Stomach (tissue), 4 donors: ENCODE measurements at regions not wholly inside any gene's neighbourhood (a gene's known extent, or its start where the extent isn't known, plus 50 kb on each side); places are given as distances from the start of the nearest gene placed in this dataset.

Experiments
- CTCF ChIP-seq, 7 experiments: fragments of 450-650 bp in 4 of 7; fragments of 200-600 bp in 3 of 7; sonication (generic) in 3 of 7; IDR thresholded peaks; one replicate each; pipeline ENCODE4 v1.5.1; 2016 to 2019; ENCODE audit warnings: antibody characterized with exemption in 7 of 7, control low read depth in 2 of 7, mild to moderate bottlenecking in 1 of 7
- POLR2A ChIP-seq, 4 donors: fragments of 450-650 bp; IDR thresholded peaks; one replicate each; pipeline ENCODE4 v1.6.1; 2016; ENCODE audit warnings: antibody characterized with exemption in 4 of 4, control low read depth in 2 of 4, mild to moderate bottlenecking in 1 of 4, moderate library complexity in 1 of 4
- POLR2AphosphoS5 ChIP-seq, 3 donors: sonication (generic); formaldehyde crosslinking; IDR thresholded peaks; one replicate each; pipeline ENCODE4 v1.6.1; 2016; ENCODE audit warnings: antibody characterized with exemption in 3 of 3

GRCh38 chr1:56363007-56363770 lies 216.2 kb downstream of the PLPP3 start:
- TF ChIP-seq CTCF (IDR thresholded peaks at IDR 0.05) = no peak
- no peak for TF ChIP-seq POLR2AphosphoS5 (IDR thresholded peaks at IDR 0.05)
- no peak for TF ChIP-seq POLR2A (IDR thresholded peaks at IDR 0.05)
